HG02642 (cell line): ENCODE measurements at regions not wholly inside any gene's neighbourhood (a gene's known extent, or its start where the extent isn't known, plus 50 kb on each side); places are given as distances from the start of the nearest gene placed in this dataset.
"Not testable (repeated sequence)": the region's sequence is repeated elsewhere in the genome, so short reads cannot be mapped to it uniquely, and the experiment has no call there.

Experiments used
- ATAC-seq: cut with Tn5 transposase; IDR thresholded peaks from one replicate; pipeline ENCODE4 v1.9.1; 2021; ENCODE audit warnings: mild to moderate bottlenecking; ENCODE audit not compliant: unreplicated experiment, poor library complexity

DNA sequence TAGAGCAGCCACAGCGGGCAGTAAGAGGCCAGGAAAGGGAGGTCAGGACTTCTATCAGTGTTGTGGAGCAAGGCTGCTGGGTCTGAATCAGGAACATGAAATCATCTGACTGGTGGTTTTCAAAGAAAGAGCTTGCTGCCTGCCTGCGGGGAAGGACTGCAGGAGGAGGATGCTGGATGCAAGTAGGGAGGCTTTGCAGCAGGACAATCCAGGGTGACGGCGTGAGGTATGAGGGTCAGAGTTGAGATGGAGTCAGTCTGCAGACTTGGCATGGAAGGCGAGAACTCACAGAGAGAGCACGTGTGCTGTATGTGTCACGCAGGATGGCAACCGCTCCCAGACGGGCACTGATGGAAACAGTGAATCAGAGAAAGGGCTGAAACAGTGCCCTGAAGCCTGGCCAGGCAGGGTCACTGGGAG is 59.2 kb upstream of the CD93 start:
- ATAC-seq = no peak

DNA sequence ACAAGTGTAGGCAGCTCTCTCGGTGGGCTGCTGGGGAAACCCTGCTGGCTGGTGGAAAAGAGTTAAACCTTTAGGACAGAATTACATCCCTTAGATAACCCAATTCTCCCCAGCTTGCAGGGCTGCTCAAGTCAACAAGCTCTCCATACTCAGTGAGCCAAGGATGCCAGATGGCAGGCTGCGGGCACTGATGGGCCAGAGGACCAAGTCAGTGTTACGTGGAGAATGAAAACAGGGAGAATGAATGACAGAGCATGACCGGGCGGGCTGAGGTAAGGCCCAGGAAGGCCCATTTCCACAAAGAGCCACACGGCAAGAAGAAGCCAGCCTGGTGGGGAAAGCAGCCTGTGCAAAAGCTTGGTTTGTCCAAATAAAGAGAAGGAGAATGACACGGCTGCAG is 58.7 kb upstream of the CD93 start:
- ATAC-seq = no peak

GRCh38 chr20:23143986-23144690 is 58.0 kb upstream of the CD93 start:
- ATAC-seq = no peak

DNA sequence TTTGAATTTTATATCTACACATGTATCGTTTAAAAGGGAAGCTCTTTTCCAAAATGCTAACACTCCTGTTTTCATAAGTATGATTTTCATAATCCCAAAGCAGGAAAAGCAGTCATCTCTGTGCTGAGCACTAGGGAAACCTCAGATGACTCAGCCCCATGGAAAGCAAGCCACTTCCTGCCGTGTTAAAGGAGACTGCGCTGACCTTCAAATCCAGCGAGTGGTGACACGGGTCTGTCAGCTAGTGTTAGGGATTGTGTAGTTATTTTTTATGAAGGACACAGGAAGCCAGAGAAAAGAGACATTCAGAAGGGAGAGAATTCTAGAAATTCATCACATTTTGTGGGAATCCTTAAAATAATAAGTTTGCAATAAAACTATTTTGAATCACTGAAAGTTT is 57.0 kb upstream of the CD93 start:
- no peak for ATAC-seq

DNA sequence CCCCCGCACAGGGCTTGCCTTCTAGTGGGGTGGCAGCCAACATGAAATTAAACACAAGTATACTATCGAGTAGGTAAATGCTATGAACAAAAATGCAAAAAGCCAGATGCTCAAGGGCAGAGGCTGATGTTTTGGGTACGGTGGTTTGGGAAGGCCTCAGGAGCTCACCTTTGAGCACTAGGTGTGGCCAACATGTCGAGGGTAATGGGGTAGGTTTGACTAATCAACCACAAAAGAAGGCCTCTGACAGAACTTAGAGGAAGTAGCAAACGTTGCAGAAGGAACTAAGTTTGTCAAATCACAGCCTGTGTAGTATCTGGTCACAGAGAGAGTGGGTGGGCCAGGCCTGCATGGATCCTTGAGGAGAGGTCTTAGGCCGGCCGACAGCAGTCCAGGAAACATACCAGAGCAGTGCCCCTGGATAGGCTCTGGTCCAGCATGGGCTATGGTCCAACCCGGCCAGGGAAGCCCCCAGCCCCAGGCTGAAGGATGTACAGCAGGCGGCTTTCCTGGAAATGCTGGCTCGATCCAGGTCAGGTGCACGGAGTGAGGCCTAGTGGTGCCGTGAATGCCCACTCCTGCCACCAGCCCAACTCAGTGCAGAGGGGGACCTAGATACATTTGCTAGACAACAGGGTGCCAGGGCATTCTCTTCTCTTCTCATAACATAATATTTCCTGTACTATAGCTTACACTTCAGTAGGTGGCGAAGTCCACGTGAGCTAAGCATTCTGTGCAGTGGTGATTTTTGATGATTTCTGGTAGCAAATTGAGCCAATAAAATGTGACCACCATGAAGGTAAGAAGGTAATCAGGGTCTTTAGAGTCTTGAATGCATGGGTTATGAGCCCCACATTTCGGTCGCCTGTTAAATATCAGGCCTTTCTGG is 56.3 kb upstream of the CD93 start:
- peak; percentile 51 for ATAC-seq

DNA sequence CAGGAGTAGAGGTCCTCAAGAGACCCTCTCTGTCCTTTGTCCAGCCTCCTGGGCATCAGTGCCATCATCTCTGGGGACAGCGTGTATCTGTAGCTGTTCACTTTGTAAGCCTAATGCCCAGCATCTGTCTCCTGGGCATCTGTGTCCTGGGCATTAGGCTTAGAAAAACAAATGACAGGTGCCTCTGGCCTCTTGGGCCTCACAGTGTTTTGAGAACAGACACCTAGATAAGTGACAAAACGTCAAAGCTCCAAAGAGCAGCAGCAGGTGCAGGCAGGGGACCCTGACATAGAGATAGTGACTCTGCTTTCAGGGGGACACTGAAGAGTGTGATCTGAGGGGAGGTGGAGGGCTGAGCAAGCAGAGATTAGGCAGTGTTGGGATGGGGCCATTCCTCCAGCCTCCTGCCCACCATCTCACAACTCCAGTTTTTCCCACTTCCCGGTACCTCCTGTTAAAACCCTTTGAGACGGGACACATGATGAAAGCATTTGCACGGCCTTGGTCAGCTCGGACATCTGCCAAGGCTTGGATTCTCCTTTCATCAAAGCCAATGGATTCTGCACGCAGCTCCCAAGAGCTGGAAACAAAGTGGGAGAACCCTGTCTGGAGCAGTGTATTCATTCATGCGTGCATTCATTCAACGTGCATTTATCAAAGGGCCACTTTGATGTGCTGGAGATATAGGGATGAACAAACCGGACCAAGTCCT is 55.5 kb upstream of the CD93 start:
- no peak for ATAC-seq

- no peak for ATAC-seq
Observed at GRCh38 chr20:23140991-23141390, 54.9 kb upstream of the CD93 start.

GRCh38 chr20:23139984-23140383 is 53.9 kb upstream of the CD93 start:
- not testable (repeated sequence) for ATAC-seq

DNA sequence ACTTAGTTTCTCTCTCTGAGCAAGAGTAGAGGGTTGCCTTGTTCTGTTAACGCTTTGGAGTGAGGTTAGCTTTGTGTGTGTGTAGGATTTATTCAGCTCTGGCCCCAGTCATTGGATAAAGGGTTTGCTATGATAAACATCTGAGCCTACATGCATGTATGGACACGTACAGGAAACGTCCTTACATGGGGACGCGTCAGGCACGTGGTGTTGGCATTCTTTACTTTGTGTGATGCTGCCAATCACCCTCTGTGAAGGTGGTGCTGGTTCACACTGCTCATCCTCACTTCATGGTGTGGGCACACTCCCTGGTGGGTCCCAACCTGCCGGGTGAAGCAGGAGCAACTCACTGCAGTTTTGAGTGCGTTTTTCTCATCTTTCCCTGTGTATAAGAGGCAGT is 53.4 kb upstream of the CD93 start:
- no peak for ATAC-seq

DNA sequence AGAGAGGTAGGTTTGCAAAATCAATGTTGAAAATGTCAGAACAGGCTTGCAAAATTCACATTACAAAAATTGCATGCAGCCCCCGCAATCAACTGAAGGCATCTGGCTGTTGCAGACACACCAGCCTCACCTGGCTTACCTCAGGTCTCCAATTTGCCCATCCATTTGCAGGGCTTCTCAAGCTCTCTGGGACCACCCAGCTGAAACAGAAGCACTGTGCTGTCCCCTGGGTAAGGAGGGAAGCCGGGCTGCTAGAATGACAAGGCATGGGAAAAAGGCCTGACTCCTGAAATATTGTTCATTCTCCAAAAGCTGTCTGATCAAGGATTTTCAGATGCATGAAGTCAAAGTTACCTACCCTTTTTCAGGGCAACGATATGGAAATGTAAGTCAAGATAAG is 52.6 kb upstream of the CD93 start:
- no peak for ATAC-seq

DNA sequence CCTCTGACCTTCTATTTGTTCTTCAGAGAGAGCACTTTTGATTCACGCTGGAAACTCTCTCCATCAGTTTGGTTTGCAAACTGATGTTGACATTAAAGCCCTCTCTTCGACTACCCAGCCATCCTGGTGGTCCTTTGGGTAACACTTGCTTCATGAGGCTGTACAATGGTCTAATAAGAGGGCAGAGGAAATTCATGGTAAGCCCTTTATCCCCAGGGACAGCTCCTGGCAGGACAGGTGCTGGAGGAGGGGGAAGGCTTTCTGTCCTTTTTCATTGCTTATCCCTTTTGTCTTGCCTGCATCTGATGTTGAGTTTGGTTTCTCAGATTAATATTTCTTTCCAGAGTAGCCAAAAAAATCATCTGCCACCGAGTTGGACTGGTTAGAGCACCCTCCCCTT is 52.1 kb upstream of the CD93 start:
- ATAC-seq = no peak

GRCh38 chr20:23136893-23137745 is 51.0 kb upstream of the CD93 start:
- no peak for ATAC-seq

DNA sequence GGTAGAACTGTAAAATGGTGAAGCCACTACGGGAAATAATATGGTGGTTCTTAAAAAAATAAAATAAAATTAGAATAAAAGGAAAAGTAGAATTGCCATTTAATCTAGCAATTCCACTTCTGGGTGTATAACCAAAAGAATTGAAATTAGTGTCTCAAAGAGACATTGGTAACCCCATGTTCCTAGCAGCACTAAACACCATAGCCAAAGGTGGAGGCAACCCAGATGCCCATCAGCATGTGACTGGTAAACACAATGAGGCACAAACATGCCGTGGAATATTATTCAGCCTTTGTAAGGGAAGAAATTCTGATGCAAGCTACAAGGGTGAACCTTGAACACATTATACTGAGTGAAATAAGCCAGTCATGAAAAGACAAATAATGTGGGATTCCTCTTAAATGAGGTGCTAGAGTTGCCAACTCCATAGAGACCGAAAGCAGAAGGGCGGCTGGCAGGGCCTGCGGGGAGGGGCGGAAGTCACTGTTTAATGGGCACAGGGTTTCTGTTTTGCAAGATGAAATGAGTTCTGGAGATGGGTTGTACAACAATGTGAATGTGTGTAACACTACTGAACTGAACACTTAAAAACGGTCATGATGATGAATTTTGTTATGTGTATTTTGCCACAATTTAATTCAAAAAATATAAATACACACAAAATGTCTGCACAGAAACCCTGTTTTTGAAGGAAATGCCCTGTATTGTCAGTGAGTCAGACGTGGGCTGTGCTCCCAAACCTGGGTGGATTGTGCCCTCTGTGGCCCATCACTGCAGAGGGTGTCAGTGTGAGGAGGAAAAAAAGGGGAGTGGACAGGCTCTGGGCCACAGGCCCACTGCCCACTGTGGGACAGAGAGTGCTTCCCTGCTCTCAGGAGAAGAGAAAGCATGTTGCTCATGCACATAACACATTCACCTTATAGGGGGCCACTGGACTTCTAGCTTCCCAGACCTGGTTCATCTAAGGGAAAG is 49.6 kb upstream of the CD93 start:
- no peak for ATAC-seq
